GM18870 (cell line): ENCODE measurements at regions not wholly inside any gene's neighbourhood (a gene's known extent, or its start where the extent isn't known, plus 50 kb on each side); places are given as distances from the start of the nearest gene placed in this dataset.
"Not testable (repeated sequence)": the region's sequence is repeated elsewhere in the genome, so short reads cannot be mapped to it uniquely, and the experiment has no call there.

Experiments used
- ATAC-seq: cut with Tn5 transposase; IDR thresholded peaks from one replicate; pipeline ENCODE4 v1.9.1; 2021; ENCODE audit warnings: moderate library complexity; ENCODE audit not compliant: unreplicated experiment

DNA sequence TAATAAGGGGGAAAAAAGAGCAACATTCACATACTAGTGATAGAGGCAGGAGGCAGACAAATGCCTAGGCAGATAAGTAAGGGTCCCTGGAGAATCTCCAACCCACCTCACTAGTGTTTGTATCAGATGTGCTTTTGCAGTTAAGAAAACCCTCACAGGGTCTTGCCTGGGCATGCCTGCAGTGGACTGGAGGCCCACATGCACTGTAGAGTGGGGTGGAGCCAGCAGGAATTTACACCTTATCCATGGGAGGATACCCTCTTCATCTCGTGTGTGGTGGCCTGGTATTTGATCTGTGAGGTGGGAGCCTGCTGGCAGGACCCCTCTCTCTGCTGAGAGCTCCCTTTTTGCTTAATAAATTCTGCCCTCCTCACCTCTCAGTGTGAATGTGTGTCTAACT, 238.0 kb upstream of the SLC16A7 start:
- no peak for ATAC-seq

DNA sequence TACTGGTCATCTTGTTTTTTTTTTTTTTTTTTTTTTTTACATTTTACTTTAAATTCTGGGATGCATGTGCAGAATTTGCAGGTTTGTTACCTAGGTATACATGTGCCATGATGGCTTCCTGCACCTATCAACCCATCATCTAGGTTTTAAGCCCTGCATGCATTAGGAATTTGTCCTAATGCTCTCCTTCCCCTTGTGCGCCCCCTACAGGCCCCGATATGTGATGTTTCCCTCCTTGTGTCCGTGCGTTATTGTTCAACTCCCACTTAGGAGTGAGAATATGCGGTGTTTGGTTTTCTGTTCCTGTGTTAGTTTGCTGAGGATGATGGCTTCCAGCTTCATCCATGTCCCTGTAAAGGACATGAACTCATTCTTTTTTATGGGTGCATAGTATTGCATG, 249.6 kb upstream of the SLC16A7 start:
- not testable (repeated sequence) for ATAC-seq

DNA sequence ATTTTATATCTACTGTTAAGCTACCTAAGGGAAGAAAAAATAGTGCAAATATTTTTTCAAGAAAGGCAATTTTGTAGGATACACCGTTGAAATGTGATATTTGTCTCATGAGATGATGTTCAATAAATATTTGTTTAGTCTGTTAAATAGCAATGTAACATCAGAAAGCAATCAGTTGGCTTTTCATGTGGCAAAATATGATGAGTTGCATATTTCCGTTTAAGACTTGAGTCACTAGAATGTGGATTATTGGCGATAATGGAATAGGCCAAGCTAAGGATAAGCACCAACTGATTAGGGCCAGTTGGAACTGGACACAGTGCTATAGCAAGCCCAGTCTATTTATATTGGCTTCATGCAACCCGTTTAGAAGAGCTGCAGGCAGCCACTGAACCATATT, 250.4 kb upstream of the SLC16A7 start:
- no peak for ATAC-seq

DNA sequence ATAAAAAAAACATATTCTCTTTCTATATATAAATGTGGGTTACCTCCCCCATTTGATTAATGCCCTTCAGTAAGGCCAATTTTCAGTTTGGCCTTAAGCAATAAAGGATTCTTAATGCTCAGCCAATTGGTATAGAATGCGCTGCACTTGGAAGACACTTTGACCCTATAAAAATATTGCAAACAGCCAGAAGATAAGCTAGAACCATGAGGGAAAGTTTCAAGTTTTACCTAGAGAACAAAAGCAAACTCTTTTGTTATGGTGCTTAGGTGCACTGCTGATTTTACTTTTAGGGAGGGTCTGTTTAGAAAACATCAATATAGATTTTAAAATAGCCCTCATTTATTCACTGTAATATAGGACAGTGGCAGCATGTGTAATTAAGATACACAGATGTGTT, 251.6 kb upstream of the SLC16A7 start:
- no peak for ATAC-seq

DNA sequence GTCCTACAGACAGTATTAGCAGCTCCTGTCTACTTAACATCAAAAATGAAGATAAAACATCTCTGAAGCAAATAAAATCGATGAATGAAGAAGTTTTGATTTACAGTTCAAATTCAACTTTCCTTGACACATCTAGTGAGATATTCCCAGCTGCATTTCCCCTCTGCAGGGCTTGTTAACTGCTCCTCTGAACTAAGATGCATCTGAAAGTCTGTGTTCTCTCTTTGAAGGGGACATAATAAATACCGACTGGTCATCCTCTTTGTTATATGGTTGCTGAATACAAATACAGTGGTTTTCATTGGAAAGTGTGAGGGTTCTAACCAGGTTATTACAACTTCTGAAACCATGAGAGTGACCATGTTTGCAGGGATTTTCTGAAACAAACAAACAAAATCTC, 266.4 kb upstream of the SLC16A7 start:
- ATAC-seq = no peak

DNA sequence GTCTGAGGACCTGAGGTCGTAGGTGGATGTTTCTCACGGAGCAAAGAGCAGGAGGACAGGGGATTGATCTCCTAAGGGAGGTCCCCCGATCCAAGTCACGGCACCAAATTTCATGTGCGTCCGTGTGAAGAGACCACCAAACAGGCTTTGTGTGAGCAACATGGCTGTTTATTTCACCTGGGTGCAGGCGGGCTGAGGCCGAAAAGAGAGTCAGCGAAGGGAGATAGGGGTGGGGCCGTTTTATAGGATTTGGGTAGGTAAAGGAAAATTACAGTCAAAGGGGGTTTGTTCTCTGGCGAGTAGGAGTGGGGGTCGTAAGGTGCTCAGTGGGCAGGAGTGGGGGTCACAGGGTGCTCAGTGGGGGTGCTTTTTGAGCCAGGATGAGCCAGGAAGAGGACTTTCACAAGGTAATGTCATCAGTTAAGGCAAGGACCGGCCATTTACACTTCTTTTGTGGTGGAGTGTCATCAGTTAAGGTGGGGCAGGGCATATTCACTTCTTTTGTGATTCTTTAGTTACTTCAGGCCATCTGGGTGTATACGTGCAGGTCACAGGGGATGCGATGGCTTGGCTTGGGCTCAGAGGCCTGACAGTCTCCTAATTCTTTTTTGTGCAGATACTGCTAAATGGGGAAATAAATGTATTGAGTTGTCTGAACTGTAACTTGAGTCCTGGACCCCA, 267.3 kb upstream of the SLC16A7 start:
- ATAC-seq = not testable (repeated sequence)

DNA sequence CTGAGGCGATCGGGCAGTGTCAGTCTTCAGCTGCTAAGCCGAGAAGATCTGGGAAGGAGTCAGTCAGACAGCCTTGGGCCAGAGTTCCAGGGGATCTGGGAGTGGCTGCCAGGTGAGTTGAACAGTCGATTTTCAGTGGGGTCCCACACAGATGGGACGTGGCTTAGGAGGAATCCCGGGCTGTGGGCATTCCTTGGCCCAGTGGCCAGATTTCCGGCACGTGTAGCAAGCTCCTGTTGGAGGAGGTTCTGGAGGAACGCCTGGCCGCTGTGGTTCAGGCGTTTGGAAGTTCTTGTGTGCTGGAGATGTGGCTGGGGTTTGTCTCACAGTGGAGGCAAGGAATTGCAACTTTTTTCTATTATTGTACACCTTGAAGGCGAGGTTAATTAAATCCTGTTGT, 269.4 kb upstream of the SLC16A7 start:
- ATAC-seq = not testable (repeated sequence)

DNA sequence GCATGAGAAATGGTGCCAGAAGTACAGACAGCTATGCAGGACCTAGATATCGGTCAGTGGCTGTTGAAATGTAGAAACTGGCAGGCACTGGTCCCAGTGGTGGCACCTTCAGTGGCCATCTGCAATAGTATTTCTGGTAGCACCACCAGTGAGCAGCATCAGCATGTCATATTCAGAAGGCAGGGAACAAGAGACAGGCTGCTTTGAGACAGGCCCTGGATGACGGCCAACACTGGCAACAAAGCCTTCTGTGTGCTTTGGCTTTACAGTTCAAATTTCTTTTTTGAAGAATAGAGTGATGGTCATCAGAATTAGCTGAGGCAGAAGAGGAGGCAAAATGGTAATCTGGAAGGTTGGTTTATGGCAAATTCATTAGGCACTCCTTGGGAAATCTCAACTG, 273.4 kb upstream of the SLC16A7 start:
- no peak for ATAC-seq

DNA sequence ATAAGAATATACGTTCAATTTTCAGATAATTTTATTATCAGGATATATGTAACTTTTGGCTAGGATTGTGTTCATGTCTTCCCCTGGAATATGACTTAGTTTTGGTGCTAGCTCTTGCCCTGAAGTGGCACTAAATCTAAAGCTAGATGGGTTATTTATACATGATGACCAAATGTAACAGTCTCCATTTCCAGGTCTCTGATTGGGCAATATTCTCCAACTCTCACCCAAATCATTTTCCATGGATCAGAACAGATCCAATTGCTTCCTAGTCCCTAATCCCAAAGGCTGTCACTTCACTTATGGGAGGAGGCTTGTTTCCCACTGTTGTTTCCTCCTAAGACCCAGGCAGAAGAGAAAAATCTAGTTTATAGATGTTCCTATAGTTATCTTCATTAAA, 274.6 kb upstream of the SLC16A7 start:
- ATAC-seq = no peak

DNA sequence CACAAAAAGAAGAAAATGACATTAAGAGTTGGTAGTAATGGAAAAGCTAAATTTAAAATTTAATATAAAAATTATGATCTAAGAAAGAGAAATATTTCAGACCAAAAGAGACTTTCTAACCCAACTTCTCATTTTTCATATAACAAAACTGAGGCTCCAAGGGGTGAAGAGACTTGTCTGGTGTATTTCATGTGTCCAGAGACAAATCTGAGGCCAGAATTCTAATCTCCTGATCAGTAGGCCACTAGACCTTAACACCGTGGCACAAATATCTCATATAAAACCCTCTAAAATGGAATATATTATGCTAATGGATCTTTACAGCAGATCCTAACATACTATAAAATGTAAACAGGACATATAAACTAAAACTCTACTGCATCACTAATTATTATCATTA, 275.7 kb upstream of the SLC16A7 start:
- no peak for ATAC-seq

DNA sequence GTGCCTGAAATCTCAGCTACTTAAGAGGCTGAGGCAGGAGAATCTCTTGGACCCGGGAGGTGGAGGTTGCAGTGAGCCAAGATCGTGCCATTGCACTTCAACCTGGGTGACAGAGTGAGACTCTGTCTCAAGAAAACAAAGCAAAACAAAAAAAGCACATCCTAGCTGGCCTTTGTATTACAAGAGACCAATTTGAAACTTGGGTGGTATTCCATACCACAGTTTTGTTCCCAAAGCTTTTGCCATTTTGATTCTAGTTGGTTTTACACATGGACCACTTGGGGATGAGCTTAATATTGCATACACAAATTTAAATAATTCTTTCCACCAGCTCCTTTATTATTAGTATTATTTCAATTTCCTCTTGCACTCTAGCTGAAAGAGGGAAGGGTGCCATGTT, 276.9 kb upstream of the SLC16A7 start:
- no peak for ATAC-seq

DNA sequence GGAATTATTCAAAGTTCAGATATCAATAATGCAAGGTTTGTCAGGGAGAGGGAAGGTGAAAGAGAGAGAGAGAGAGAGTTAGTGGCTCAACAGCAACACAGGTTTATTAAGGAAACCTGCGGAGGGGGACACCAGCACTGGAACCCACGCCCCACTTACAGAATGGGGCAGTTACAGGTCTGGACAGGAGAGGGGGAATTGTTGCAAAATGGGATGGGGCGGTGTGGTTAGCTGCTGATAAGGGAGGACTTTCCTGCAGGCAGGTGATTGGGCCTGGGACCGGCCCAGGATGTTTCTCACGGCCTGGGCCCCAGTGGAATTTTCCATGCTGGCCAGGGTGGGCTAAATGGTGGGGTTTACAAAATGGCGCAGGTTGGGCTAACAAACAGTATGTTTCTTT, 278.2 kb upstream of the SLC16A7 start:
- ATAC-seq = no peak

DNA sequence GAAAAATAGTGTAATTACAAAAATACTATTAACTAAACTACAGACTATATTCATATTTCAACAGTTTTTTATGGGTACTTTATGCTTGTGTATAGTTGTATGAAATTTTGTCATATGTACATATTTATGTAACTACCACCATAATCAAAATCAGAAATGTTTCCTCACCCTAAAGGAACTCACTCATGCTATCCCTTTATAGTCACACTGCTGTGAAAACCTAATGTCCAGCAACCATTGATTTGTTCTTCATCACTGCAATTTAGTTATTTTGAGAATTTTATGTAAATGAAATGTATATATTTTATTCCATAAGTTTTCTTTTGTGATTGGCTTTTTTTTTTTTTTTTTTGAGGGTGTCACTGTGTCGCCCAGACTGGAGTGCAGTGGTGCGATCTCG, 278.9 kb upstream of the SLC16A7 start:
- no peak for ATAC-seq

DNA sequence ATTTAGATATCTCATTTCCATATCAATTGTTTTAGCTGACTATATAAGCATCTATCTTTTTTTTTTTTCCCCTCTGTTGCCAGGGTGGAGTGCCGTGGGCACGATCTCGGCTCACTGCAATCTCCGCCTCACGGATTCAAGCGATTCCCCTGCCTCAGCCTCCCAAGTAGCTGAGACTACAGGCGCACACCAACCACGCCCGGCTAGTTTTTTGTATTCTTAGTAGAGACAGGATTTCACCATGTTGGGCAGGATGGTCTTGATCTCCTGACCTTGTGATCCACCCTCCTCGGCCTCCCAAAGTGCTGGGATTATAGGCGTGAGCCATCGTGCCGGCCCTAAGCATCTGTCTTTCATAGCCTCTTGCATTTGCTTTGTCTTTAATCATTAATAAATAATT, 279.5 kb upstream of the SLC16A7 start:
- ATAC-seq = not testable (repeated sequence)

DNA sequence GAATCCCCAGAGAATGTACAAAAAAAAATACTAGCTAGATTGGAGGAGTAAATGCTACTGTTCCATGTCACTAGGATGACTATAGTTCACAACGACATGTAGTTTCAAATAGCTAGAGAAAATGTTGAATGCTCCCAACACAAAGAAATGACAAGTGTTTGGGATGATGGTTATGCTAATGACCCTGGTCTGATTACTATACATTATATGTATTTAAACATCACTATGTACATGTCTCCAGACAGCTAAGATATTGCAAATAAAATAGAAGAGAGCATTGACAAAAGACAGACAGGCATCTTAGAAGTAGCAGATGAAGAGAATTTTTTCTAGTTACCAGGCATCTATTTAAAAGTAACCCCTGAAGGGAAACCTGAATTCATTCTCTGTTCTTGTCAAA, 281.6 kb upstream of the SLC16A7 start:
- ATAC-seq = no peak

DNA sequence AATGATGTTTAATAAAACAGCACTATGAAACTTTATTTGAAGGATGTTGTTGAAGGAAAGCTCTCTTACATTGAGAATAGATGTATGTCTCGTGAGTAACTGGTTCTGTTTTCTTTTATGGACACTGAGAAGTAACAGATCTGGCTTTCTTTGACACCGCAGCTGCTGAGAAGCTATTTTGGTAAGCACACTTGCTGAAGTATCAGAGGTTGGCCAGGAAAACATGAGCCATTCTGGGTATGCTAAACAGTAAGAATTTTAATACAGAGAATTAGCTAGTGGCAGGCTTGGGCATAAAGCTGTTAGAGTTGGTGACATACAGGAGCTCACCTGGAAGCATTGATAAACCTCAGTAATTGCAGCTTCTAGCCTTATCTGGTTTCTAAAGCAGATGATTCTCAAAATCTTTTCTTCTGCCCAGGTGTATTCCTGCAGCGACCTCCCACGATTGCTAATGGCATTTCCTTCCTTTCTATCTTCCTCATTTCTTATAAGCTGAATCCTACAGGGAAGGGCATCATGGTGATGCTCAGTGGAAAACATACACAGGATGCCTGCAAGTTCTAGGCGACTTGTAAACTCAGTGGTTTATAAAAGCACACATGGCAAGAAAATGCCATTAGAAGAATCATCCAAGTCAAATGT, 291.6 kb upstream of the SLC16A7 start:
- no peak for ATAC-seq

DNA sequence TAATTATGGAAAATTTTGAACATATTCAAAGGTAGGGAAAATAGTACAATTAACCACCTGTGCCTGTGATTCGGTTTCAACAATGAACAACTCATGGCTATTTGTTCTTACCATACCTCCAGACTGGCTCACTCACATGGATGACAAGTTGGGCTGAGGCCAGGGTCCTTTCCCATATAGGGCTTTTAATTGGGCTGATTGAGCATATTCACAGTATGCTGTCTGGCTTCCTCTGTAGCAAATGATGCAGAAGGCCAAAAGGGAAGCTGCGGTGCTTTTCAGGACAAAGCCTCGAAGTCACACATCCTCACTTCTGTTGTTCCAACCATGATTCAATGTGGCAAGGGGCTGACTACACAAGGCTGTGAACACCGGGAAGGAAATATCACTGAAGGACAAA, 297.5 kb upstream of the SLC16A7 start:
- no peak for ATAC-seq

DNA sequence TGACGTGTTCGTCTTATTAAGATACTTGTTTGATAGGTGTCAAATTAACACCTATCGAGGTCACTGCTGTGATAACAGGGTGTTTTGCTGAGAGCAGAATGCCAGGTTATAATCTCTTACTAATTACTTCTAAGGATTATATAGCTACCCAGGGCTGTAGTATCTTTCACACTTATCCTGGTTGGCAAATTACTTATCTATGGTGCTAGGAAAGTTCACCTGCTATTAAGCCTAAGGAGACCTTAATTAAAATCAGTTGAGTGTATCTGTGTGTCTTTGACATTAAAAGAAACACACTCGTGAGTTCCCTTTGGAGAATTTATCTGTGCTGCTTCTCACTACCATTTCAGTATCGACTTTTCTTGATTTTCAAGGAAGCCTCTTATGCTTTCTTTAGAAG, 301.6 kb upstream of the SLC16A7 start:
- no peak for ATAC-seq

DNA sequence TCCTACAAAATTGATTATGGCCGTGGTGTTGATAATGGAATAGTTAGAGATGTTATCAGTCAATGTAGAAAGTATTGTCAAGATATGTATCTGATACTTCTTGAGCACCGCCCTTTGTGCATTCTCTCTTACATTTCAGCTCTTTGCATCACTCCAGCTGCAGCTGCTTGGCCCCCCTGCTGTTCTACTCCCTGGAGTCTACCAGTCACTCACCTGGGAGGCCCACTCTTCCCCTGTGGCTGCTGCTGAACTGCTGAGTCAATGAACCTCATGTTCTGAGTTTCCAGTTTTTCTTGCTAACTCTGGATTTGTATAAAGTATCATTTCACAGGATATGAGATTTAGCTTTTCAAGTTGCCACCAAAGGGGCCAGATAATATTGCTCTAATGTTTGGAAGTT, 312.8 kb upstream of the SLC16A7 start:
- no peak for ATAC-seq

DNA sequence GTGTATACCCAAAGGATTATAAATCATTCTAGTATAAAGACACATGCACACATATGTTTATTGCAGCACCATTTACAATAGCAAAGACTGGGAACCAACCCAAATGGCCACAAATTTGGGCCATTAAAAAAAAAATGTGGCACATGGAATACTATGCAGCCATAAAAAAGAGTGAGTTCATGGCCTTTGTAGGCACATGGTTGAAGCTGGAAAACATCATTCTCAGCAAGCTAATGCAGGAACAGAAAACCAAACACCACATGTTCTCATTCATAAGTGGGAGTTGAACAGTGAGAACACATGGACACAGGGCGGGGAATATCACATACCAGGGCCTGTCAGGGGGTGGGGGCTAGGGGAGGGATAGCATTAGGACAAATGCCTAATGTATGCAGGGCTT, 322.3 kb upstream of the SLC16A7 start:
- not testable (repeated sequence) for ATAC-seq

DNA sequence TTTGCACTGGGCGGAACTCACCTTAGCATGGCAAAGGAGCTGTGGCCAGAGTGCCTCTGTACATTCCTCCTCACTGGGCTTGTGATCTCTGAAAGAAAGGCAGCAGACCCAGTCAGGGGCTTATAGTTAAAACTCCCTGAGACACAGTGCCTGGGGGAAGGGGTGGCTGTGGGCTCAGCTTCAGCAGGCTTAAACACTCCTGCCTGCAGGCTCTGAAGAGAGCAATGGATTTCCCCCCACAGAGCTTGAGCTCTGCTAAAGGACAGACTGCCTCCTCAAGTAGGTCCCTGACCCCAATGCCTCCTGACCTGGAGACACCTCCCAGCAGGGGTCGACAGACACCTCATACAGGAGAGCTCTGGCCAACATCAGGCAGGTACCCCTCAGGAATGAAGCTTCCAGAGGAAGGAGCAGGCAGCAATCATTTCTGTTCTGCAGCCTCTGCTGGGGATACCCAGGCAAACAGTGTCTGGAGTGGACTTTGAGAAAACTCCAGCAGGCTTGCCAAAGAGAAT, 327.5 kb upstream of the SLC16A7 start:
- ATAC-seq = no peak

DNA sequence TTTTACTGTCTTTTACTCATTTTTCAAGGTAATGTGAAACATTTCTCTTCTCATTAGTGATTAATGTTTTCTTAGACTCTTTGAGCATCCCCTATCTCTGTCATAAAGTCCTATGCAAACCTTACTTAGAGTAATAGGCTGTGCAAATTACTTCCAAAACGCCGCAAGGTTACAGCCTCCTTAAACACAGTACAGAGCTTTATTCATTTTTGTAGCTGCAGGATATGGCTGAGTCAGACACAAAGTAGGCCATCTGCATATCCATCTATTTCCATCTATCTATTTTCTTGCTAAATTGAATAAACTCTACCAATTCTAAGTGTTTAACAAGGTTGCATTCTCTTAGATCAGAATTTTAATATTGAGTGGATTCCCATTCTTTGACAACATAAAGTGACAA, 335.6 kb upstream of the SLC16A7 start:
- no peak for ATAC-seq

DNA sequence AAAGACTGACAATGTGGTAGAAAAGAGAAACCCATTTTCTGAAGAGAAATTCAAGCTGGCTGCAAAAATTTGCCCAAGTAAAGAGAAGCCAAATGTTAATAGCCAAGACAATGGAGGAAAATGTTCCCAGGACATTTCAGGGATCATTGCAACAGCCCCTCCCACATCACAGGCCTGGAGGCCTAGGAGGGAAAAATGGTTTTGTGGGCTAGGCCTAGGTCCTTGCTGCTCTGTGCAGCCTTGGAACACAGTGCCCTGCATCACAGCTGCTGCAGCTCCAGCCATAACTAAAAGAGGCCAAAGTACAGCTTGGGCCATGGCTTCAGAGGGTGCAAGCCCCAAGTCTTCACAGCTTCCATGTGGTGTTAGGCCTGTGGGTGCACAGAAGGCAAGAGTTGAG, 332.4 kb upstream of the LRIG3 start:
- no peak for ATAC-seq
